GM19043 (cell line): ENCODE measurements at regions not wholly inside any gene's neighbourhood (a gene's known extent, or its start where the extent isn't known, plus 50 kb on each side); places are given as distances from the start of the nearest gene placed in this dataset.
"Not testable (repeated sequence)": the region's sequence is repeated elsewhere in the genome, so short reads cannot be mapped to it uniquely, and the experiment has no call there.

Experiments used
- ATAC-seq: cut with Tn5 transposase; IDR thresholded peaks from one replicate; pipeline ENCODE4 v1.9.1; 2021; ENCODE audit warnings: low read depth; ENCODE audit not compliant: unreplicated experiment

- no peak for ATAC-seq
These were observed 1127.0 kb upstream of the CRIM1 start for GRCh38 chr2:35228584-35228983.

GRCh38 chr2:35220461-35220860, 1135.1 kb upstream of the CRIM1 start:
- ATAC-seq, result no peak

GRCh38 chr2:35204881-35205280, 1150.7 kb upstream of the CRIM1 start:
- ATAC-seq, result no peak

- no peak for ATAC-seq
These were observed 1151.3 kb upstream of the CRIM1 start for GRCh38 chr2:35204323-35204722.

- ATAC-seq, result no peak
These were observed 1156.3 kb upstream of the CRIM1 start for GRCh38 chr2:35199298-35199697.

- no peak for ATAC-seq
These were observed 1169.6 kb upstream of the CRIM1 start for GRCh38 chr2:35185861-35186412.

GRCh38 chr2:35184471-35184870, 1171.1 kb upstream of the CRIM1 start:
- no peak for ATAC-seq

- not testable (repeated sequence) for ATAC-seq
These were observed 1178.9 kb upstream of the CRIM1 start for GRCh38 chr2:35176726-35177125.

GRCh38 chr2:35174845-35175244, 1180.7 kb upstream of the CRIM1 start:
- ATAC-seq, result no peak

- ATAC-seq, result no peak
These were observed 1182.9 kb upstream of the CRIM1 start for GRCh38 chr2:35172687-35173086.

GRCh38 chr2:35168351-35168750, 1187.2 kb upstream of the CRIM1 start:
- ATAC-seq, result no peak

GRCh38 chr2:35163948-35164347, 1191.6 kb upstream of the CRIM1 start:
- no peak for ATAC-seq

- no peak for ATAC-seq
These were observed 1194.7 kb upstream of the CRIM1 start for GRCh38 chr2:35160871-35161270.

- ATAC-seq, result no peak
These were observed 1229.7 kb upstream of the CRIM1 start for GRCh38 chr2:35125871-35126270.

- ATAC-seq, result no peak
These were observed 1230.3 kb upstream of the CRIM1 start for GRCh38 chr2:35125278-35125677.

GRCh38 chr2:35116151-35116550, 1239.4 kb upstream of the CRIM1 start:
- ATAC-seq, result no peak

- no peak for ATAC-seq
These were observed 1240.8 kb upstream of the CRIM1 start for GRCh38 chr2:35114765-35115164.

- not testable (repeated sequence) for ATAC-seq
These were observed 1243.2 kb upstream of the CRIM1 start for GRCh38 chr2:35112367-35112766.

GRCh38 chr2:35104309-35104708, 1251.3 kb upstream of the CRIM1 start:
- no peak for ATAC-seq

GRCh38 chr2:35099342-35099741, 1256.2 kb upstream of the CRIM1 start:
- no peak for ATAC-seq

GRCh38 chr2:35082072-35082471, 1273.5 kb upstream of the CRIM1 start:
- no peak for ATAC-seq

- no peak for ATAC-seq
These were observed 1274.0 kb upstream of the CRIM1 start for GRCh38 chr2:35081622-35082015.

GRCh38 chr2:35081001-35081621, 1274.5 kb upstream of the CRIM1 start:
- ATAC-seq, result no peak
